T-helper 2 cell treated with Interferon-gamma antibody and Interleukin-4, amounts not matched to agents 100 ng/mL and 5 ng/mL, for 36 hours (primary cell): ENCODE measurements at regions not wholly inside any gene's neighbourhood (a gene's known extent, or its start where the extent isn't known, plus 50 kb on each side); places are given as distances from the start of the nearest gene placed in this dataset.
"Not testable (repeated sequence)": the region's sequence is repeated elsewhere in the genome, so short reads cannot be mapped to it uniquely, and the experiment has no call there.

ENCODE experiments used
- intact Hi-C: fragments of 100-400 bp; cut with micrococcal nuclease; formaldehyde crosslinking; loops from one replicate; pipeline ENCODE4 v1.15.1; 2023

- intact Hi-C loops, result no loop called here
These were observed 91.8 kb upstream of the TSC22D1 start for GRCh38 chr13:44667943-44668342.

- intact Hi-C loops, result not testable (repeated sequence)
These were observed 90.4 kb upstream of the TSC22D1 start for GRCh38 chr13:44666538-44666937.

GRCh38 chr13:44664308-44664707, 88.2 kb upstream of the TSC22D1 start:
- intact Hi-C loops, result no loop called here

GRCh38 chr13:44662515-44662914, 86.4 kb upstream of the TSC22D1 start:
- intact Hi-C loops, result no loop called here

- intact Hi-C loops, result no loop called here
These were observed 85.8 kb upstream of the TSC22D1 start for GRCh38 chr13:44661936-44662335.

- intact Hi-C loops, result no loop called here
These were observed 83.9 kb upstream of the TSC22D1 start for GRCh38 chr13:44660050-44660449.

- intact Hi-C loops, result no loop called here
These were observed 77.0 kb upstream of the TSC22D1 start for GRCh38 chr13:44652962-44653660.

GRCh38 chr13:44652168-44652567, 76.0 kb upstream of the TSC22D1 start:
- intact Hi-C loops, result no loop called here

GRCh38 chr13:44651724-44652123, 75.6 kb upstream of the TSC22D1 start:
- intact Hi-C loops, result no loop called here

- intact Hi-C loops, result no loop called here
These were observed 75.1 kb upstream of the TSC22D1 start for GRCh38 chr13:44651209-44651608.

GRCh38 chr13:44649834-44650233, 73.7 kb upstream of the TSC22D1 start:
- intact Hi-C loops, result loop anchor here (2.0 kb wide), 1 partner anchor 167 kb away; no protein-coding TSS in a partner anchor

- intact Hi-C loops, result loop anchor here (2.0 kb wide), 1 partner anchor 166 kb away; no protein-coding TSS in a partner anchor
These were observed 72.9 kb upstream of the TSC22D1 start for GRCh38 chr13:44649104-44649428.

GRCh38 chr13:44648392-44649103, 72.4 kb upstream of the TSC22D1 start:
- intact Hi-C loops, result loop anchor here (2.0 kb wide), 1 partner anchor 166 kb away; no protein-coding TSS in a partner anchor

GRCh38 chr13:44647560-44647959, 71.4 kb upstream of the TSC22D1 start:
- intact Hi-C loops, result not testable (repeated sequence)

GRCh38 chr13:44646044-44646443, 69.9 kb upstream of the TSC22D1 start:
- intact Hi-C loops, result no loop called here

GRCh38 chr13:44643256-44643655, 67.1 kb upstream of the TSC22D1 start:
- intact Hi-C loops, result no loop called here

GRCh38 chr13:44637581-44637980, 61.5 kb upstream of the TSC22D1 start:
- intact Hi-C loops, result no loop called here

GRCh38 chr13:44629465-44630183, 53.5 kb upstream of the TSC22D1 start:
- intact Hi-C loops, result no loop called here

- intact Hi-C loops, result not testable (repeated sequence)
These were observed 52.7 kb upstream of the TSC22D1 start for GRCh38 chr13:44628826-44629225.

GRCh38 chr13:44627441-44627840, 51.3 kb upstream of the TSC22D1 start:
- intact Hi-C loops, result no loop called here

- intact Hi-C loops, result no loop called here
These were observed 50.0 kb upstream of the TSC22D1 start for GRCh38 chr13:44626176-44626575.
